Erythroblast (primary cell): ENCODE measurements at regions not wholly inside any gene's neighbourhood (a gene's known extent, or its start where the extent isn't known, plus 50 kb on each side); places are given as distances from the start of the nearest gene placed in this dataset.

Experiments used
- DNase-seq, 2 experiments: peaks; one replicate each; lab custom pipeline; 2025; lab: John Stamatoyannopoulos, UW
- GATA1 ChIP-seq: IDR thresholded peaks from 2 replicates; pipeline ENCODE4 v1.6.1; 2011; ENCODE audit warnings: low read depth, mild to moderate bottlenecking, control low read depth, low read length, moderate library complexity
- POLR2A ChIP-seq: IDR thresholded peaks from 2 replicates; pipeline ENCODE4 v1.6.1; 2011; ENCODE audit warnings: mild to moderate bottlenecking, low read length

DNA sequence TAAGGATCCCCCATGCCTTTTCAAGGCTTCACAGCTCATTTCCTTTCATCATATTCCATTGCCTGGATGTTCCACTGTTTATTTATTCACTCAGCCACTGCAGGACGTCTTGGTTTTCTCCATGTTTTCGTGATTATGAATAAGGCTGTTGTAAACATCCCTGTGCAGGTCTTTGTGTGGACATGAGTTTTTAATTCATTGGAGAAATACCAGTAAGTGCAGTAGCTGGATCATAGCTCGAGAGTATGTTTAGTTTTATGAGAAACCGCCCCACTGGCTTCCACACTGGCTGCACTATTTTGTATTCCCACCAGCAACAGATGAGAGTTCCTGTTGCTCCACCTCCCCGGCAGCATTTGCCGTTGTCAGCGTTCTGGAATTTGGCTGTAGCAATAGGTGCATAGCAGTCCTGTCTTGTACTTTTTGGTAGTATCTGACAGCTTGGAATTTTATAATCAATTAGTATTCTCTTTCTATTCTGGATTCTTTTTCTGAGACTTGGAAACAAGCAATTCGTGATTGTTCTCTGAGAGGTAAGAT lies 269.9 kb upstream of the PITRM1 start:
- no peak for DNase-seq
- no peak for TF ChIP-seq POLR2A
- TF ChIP-seq GATA1, result no peak

DNA sequence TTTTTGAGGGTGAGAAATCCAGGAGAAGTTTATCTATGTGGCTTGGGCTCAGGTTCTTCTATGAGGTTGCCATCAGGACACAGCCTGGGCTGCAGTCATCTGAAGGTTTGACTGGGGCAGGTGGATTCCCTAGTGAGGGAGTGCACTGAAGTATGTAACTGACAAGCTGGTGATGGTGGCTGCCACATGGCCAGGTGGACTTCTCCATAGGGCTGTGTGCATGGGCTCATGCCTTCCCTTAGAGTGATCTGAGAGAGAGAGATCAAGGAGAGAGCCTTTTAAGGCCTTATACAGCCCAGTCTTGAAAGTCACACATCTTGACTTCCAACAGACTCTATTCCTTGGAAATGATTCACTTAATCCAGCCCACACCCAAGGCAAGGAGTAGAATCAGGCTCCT lies 266.6 kb upstream of the PITRM1 start:
- no peak for DNase-seq
- no peak for TF ChIP-seq GATA1
- TF ChIP-seq POLR2A, result no peak

DNA sequence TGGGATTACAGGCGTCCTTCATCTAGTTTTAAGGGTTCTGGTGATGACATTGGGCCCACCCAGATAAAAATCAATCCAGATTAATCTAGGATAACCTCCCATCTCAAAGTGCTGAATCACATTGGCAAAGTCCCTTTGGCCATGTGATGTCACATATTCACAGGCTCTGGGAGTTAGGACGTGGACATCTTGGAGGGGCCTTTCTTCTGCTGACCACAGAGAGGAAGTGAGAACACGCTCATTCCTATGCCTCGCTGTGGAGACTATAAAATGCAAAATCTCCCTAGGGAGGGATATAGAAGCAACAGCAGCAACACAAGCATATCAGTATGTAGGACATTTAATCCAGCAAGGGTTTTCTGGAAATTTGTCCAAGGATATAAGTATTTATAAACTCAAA lies 266.0 kb upstream of the PITRM1 start:
- TF ChIP-seq POLR2A, result no peak
- TF ChIP-seq GATA1, result no peak

DNA sequence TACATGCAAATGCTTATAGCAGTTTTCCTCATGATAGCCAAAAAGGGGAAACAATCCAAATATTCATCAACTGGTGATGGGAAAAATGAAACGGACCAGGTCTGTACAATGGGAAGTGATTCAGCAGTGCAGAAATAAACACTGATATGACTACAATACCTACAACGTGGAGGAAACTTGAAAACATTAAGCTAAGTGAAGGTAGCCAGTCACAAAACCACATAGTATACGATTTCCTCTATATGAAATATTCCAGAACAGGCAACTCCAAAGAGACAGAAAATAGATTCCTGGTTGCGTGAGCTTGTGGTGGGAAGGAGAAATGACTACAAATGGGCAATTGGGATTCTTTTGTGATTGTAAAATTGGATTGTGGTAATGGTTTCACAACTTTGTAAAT lies 263.1 kb upstream of the PITRM1 start:
- no peak for DNase-seq

More for the DNA sequence above, 266.0 kb upstream of the PITRM1 start:
- no peak for DNase-seq

DNA sequence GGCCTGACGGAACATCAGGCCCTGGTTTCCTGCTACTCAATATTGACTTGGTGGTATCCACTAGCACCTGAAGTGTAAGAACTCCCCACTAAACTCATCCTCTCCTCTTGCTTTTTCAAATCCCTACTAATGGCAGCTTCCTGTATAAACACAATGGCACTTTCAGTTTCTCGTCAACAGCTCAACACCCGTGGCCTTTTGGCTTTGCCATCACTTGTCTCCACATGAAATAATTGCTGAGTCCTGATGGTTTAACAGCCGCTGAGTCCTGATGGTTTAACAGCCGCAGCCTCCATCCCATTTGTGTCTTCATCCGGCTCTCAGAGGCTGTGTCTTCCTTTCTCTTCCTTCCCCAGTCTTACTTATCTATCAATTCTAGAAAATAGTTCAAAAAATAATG lies 261.4 kb upstream of the PITRM1 start:
- TF ChIP-seq POLR2A, result no peak
- no peak for TF ChIP-seq GATA1
- no peak for DNase-seq

More for the DNA sequence above, 263.1 kb upstream of the PITRM1 start:
- TF ChIP-seq GATA1, result no peak
- no peak for TF ChIP-seq POLR2A

DNA sequence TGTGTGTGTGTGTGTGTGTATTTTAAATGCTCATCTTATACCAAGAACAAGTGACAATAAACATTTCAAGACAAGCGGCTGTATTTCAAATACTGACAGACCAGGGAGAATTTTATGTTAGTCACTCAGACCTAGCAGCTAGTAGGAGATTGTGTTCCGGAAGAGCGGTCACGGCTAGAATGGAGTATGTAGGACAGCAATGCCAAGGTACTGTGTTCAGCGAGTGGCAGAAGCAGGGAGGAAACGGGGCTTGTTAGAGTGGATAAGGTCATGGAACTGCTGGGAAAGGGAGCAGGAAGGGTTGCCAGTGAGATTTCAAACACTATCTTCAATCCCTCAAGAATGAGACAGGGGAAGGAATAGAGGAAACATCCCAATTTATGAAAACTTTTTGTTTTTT lies 260.5 kb upstream of the PITRM1 start:
- TF ChIP-seq GATA1 (no peak), POLR2A (no peak)
- DNase-seq, result no peak

DNA sequence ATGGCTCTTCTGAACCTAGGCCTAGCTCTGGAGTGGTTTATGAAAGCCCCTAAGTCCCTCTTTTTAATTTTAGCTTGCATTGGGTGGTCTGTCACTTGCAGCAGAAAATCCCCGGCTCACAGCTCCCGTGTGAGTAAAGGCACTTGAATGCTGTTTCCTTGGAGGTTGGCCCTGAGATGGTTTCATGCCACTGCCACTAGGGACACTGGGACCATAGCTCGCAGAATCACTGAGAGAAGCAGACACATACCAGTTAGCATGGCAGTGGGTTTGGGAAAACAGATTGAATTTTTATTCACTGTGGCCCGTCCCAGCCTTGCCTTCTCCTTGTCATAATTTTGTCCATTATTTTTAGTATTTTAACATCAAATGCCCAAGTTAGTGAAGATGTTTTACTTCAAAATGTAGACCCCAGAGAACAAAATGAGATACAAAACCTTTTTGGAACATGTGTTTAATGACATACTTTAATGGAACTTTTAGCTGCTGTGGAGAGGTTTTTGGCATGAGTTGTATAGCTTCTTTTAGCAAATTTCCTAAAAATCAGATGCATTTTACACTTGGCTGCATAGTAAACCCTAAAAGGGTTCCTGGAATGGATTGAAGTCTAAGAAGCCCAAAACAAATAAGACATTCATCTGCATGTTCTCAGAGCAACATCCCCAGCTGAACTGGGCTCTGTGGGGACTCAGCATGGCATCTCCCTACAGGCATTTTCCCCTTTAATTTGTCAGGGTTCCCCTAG lies 259.7 kb upstream of the PITRM1 start:
- DNase-seq, result no peak
- TF ChIP-seq GATA1, result no peak
- TF ChIP-seq POLR2A, result no peak

DNA sequence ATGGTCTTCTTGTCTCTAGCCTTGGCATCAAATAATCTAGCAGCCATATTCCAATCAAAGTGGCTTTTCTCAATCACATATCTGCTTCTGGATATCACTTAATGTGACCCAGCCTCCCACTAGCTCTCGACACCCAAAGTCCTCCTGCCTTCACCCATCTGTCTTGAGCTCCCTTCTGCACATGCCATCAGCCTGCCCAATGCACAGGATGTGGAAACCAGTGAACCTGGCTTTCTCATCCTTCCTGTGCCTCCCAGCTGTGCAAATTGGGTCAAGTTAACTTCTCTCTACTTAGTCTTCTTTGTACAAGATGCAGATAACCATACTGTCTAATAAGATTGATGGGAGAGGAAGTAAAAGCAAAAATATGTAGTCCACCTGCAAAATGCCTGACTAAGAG lies 257.9 kb upstream of the PITRM1 start:
- DNase-seq, result no peak
- TF ChIP-seq GATA1, result no peak
- no peak for TF ChIP-seq POLR2A

DNA sequence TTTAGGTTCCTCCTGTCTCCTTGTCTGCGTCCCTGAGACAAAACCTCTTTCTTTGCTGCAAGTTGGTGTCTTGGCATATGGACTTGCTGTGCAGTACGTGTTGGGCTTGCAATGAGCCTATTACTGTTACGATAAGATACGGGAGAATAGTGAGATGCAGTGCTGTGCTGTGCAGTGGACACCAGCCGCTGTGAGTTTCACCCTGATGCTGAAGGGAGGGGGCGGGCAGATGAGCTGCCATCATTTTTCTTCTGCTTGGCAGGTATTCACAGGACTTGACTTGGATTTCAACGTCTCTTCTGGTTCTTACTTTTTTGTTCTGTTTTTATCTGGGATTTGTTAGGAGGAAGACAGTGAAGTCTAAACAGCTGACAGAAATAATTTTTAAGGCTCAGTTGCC lies 257.1 kb upstream of the PITRM1 start:
- DNase-seq, result no peak
- TF ChIP-seq GATA1 (no peak), POLR2A (no peak)

DNA sequence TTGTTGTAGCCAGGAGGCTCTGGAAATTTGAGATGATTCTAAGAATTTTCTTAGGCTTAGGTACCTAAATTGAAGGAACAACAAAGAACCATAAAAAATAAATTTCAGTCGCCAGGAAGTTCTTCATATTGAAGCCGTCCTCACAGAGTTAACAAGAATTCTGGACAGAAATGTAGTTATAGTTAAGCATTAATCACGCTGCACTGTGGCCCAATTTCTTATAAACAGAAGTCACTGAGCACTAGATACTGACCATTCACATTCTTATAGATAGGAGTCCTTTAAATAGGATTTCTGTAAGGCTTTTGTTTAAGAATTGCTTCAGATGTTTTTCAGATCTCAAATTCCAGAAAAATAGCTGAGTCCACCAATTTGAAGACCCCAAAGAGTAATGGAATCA lies 256.2 kb upstream of the PITRM1 start:
- TF ChIP-seq GATA1, result no peak
- no peak for TF ChIP-seq POLR2A
- DNase-seq, result no peak

DNA sequence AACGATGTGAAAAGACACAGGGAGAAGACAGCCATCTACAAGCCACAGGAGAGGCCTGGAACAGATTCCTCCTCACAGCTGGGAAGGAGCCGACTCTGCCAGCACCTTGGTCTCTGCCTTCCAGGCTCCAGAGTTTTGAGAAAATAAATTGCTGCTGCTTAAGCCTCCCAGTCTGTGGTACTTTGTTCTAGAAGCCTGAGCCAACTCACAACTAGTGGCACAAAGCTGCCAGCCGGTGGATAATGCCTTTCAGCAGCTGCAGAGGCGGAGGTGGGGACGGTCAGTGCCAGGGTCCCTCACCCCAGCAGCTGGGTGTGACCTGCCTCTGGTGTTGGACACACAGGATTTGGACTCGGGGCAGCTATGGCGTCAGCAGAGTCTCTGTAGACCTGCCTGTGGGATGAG lies 255.4 kb upstream of the PITRM1 start:
- TF ChIP-seq GATA1, result no peak
- TF ChIP-seq POLR2A, result no peak
- no peak for DNase-seq

DNA sequence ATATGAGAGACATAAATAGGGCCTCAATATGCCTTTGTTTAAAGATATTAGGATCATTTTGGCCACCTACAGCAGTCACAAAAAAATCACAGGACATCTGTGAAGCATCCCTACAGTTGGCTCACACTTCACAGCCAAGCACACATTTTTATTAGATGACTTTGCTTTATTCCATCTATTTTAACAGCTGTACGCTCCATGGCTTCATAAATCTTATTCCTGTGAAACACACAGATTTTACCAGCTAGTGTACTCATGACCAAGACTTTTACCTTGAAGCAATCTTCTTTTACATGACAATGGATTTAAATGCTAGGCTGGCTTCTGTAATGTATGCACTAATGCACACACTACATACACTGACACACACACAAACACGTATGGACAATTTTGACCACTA lies 254.8 kb upstream of the PITRM1 start:
- no peak for TF ChIP-seq GATA1
- no peak for TF ChIP-seq POLR2A
- no peak for DNase-seq

DNA sequence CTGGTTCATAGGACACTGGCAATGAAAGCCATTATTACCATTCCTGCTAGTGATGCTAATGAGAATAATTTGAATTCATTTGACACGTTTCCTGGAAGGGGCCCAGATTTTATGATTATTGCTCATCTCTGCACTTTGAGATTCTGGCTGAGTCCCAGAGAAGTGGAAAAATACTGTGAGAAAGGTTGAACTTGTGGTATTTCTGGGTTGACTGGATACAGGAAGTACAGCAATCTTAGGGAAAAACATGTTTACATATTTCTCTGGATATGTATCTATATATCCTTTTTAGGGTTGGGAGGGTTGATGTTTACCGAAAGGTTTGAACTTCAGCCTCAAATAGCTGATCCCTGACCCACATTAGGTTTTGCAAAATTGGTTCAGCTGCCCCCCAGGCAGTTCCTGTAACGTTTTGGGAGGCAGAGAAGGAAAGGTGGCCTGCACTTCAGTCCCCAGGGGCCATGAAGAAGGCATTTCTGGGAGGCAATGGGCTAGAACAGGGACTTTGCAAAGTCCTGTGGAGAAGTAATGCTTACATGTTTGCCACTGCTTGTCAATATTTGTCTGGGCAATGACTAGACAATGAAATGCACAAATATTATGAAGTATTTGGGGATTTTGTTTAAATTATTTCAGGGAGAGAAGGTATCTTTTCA lies 253.7 kb upstream of the PITRM1 start:
- no peak for DNase-seq

DNA sequence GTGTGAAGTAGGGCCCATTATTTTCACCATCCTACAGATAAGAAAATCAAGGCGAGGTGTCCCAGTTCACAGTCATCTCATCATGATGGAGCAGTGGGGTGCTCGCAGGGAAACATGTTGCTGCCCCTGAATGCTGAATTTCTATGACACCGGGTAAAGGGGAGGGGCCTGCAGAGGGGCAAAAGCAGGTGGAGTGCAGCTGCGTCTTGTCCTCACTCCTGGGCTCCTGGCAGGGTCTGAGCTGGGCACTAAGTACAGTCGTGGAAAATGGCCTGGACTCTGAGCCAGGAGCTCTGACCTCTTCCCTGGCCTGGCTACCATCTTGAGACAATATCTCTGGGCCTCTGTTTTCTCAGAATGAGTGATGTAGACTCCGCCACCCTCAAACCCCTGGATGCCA lies 253.1 kb upstream of the PITRM1 start:
- no peak for TF ChIP-seq GATA1
- TF ChIP-seq POLR2A, result no peak
- no peak for DNase-seq

More for the DNA sequence above, 253.7 kb upstream of the PITRM1 start:
- TF ChIP-seq GATA1 (no peak), POLR2A (no peak)
